Thyroid gland (tissue), 4 donors: ENCODE measurements at regions not wholly inside any gene's neighbourhood (a gene's known extent, or its start where the extent isn't known, plus 50 kb on each side); places are given as distances from the start of the nearest gene placed in this dataset.

Experiments
- DNase-seq, 2 donors: peaks; one replicate each; pipeline ENCODE4 v3.0.0-alpha.2; 2019
- H3K27ac ChIP-seq, 3 donors: fragments of 200-600 bp; sonication (generic); 1 replicate in 2 of 3; 2 replicates in 1 of 3; pipeline ENCODE4 v1.5.1; 2016 to 2019; ENCODE audit warnings: mild to moderate bottlenecking in 1 of 3, moderate library complexity in 1 of 3
- H3K27me3 ChIP-seq: fragments of 200-600 bp; sonication (generic); one replicate; pipeline ENCODE4 v1.5.1; 2019
- H3K36me3 ChIP-seq, 2 donors: fragments of 200-600 bp; sonication (generic); one replicate each; pipeline ENCODE4 v1.5.1; 2016 to 2019
- H3K4me1 ChIP-seq, 2 donors: fragments of 200-600 bp; sonication (generic); one replicate each; pipeline ENCODE4 v1.5.1; 2017 to 2019
- H3K4me3 ChIP-seq, 3 donors: fragments of 200-600 bp; sonication (generic); replicated peaks in 1 of 3; 1 replicate in 2 of 3; 2 replicates in 1 of 3; pipeline ENCODE4 v1.5.1; 2016; ENCODE audit warnings: mild to moderate bottlenecking in 1 of 3
- H3K9me3 ChIP-seq: fragments of 200-600 bp; sonication (generic); one replicate; pipeline ENCODE4 v1.5.1; 2017
- POLR2A ChIP-seq, 2 donors: fragments of 450-650 bp; IDR thresholded peaks; one replicate each; pipeline ENCODE4 v1.6.1; 2017; ENCODE audit warnings: antibody characterized with exemption in 2 of 2, mild to moderate bottlenecking in 2 of 2, moderate library complexity in 1 of 2
- WGBS, 2 donors: methylation state at CpG; one replicate each; pipeline ENCODE4 v1.1.5; 2017; 5-methylcytosine and 5-hydroxymethylcytosine counted together
- intact Hi-C: fragments of 100-400 bp; cut with DNase I; formaldehyde crosslinking; loops from one replicate; pipeline ENCODE4 v1.15.1; 2023
- TF ChIP-seq, protein P1 (sequence below), 6 experiments: fragments of 200-600 bp in 3 of 6; fragments of 450-650 bp in 3 of 6; sonication (generic) in 3 of 6; IDR thresholded peaks; one replicate each; pipeline ENCODE4 v1.5.1; 2016 to 2019; ENCODE audit warnings: antibody characterized with exemption in 6 of 6, mild to moderate bottlenecking in 2 of 6, inconsistent platforms in 1 of 6, moderate library complexity in 1 of 6

- no peaks in the 10 kb centered on the region for H3K9me3 ChIP-seq
- H3K27ac ChIP-seq, result no peak overlapping the region
- H3K4me3 ChIP-seq, result no peak overlapping the region
- DNase-seq, result no peak
- intact Hi-C loops, result no loop called here
- no peaks in the 10 kb centered on the region for H3K36me3 ChIP-seq
- peaks cover 0 to 5% of the 10 kb centered on the region in 2 donors for H3K4me1 ChIP-seq
- no peaks in the 10 kb centered on the region for H3K27me3 ChIP-seq
- TF ChIP-seq, protein P1, sequence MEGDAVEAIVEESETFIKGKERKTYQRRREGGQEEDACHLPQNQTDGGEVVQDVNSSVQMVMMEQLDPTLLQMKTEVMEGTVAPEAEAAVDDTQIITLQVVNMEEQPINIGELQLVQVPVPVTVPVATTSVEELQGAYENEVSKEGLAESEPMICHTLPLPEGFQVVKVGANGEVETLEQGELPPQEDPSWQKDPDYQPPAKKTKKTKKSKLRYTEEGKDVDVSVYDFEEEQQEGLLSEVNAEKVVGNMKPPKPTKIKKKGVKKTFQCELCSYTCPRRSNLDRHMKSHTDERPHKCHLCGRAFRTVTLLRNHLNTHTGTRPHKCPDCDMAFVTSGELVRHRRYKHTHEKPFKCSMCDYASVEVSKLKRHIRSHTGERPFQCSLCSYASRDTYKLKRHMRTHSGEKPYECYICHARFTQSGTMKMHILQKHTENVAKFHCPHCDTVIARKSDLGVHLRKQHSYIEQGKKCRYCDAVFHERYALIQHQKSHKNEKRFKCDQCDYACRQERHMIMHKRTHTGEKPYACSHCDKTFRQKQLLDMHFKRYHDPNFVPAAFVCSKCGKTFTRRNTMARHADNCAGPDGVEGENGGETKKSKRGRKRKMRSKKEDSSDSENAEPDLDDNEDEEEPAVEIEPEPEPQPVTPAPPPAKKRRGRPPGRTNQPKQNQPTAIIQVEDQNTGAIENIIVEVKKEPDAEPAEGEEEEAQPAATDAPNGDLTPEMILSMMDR (IDR thresholded peaks at IDR 0.05), result no peak
- no peak for TF ChIP-seq POLR2A (IDR thresholded peaks at IDR 0.05)
- WGBS, 2 donors, result 77 to 88% methylated on average over 2 of the region's 2 CpGs
Observed at GRCh38 chr5:56323505-56323904, 90.4 kb upstream of the ANKRD55 start.

- Histone ChIP-seq H3K4me1 (peaks cover 0 to 5% of the 10 kb centered on the region in 2 donors), H3K4me3 (no peak overlapping the region), H3K27ac (no peak overlapping the region), H3K36me3 (no peaks in the 10 kb centered on the region), H3K27me3 (no peaks in the 10 kb centered on the region), H3K9me3 (no peaks in the 10 kb centered on the region)
- WGBS, 2 donors, result 90 to 93% methylated on average over 9 to 10 of the region's 10 CpGs
- no peak for DNase-seq
- no peak for TF ChIP-seq POLR2A (IDR thresholded peaks at IDR 0.05)
- TF ChIP-seq, protein P1 (IDR thresholded peaks at IDR 0.05), result no peak
- intact Hi-C loops, result no loop called here
Observed at GRCh38 chr5:56322592-56322991, 89.5 kb upstream of the ANKRD55 start.

GRCh38 chr5:56321236-56321881, 88.2 kb upstream of the ANKRD55 start:
- Histone ChIP-seq H3K36me3 (no peaks in the 10 kb centered on the region), H3K27me3 (no peaks in the 10 kb centered on the region), H3K4me3 (no peak overlapping the region), H3K9me3 (no peaks in the 10 kb centered on the region), H3K4me1 (peaks cover 0 to 5% of the 10 kb centered on the region in 2 donors), H3K27ac (no peak overlapping the region)
- intact Hi-C loops, result no loop called here
- 79 to 95% methylated on average over 8 to 10 of the region's 10 CpGs for WGBS, 2 donors
- no peak for TF ChIP-seq POLR2A (IDR thresholded peaks at IDR 0.05)
- TF ChIP-seq, protein P1 (IDR thresholded peaks at IDR 0.05), result no peak
- DNase-seq, result no peak

- WGBS, 2 donors, result 97 to 99% methylated on average over 3 of the region's 3 CpGs
- no peak overlapping the region for H3K27ac ChIP-seq
Observed at GRCh38 chr5:56320686-56321085, 87.6 kb upstream of the ANKRD55 start.

More at GRCh38 chr5:56320686-56321085, 87.6 kb upstream of the ANKRD55 start:
- Histone ChIP-seq H3K9me3 (no peaks in the 10 kb centered on the region), H3K27me3 (no peaks in the 10 kb centered on the region), H3K4me3 (no peak overlapping the region), H3K4me1 (peaks cover 0 to 5% of the 10 kb centered on the region in 2 donors), H3K36me3 (no peaks in the 10 kb centered on the region)
- intact Hi-C loops, result no loop called here
- no peak for DNase-seq
- TF ChIP-seq POLR2A (IDR thresholded peaks at IDR 0.05), result no peak
- TF ChIP-seq, protein P1 (IDR thresholded peaks at IDR 0.05), result no peak
